Sigmoid colon (tissue), 6 donors: ENCODE measurements at regions not wholly inside any gene's neighbourhood (a gene's known extent, or its start where the extent isn't known, plus 50 kb on each side); places are given as distances from the start of the nearest gene placed in this dataset.
"Not testable (repeated sequence)": the region's sequence is repeated elsewhere in the genome, so short reads cannot be mapped to it uniquely, and the experiment has no call there.

Experiments
- DNase-seq: peaks from one replicate; pipeline ENCODE4 v3.0.0-alpha.2; 2019
- H3K27ac ChIP-seq, 4 donors: fragments of 200-600 bp; sonication (generic); one replicate each; pipeline ENCODE4 v1.5.1; 2016 to 2019; ENCODE audit warnings: mild to moderate bottlenecking in 1 of 4
- H3K27me3 ChIP-seq, 3 donors: fragments of 200-600 bp; sonication (generic); one replicate each; pipeline ENCODE4 v1.5.1; 2019; ENCODE audit warnings: mild to moderate bottlenecking in 1 of 3
- H3K36me3 ChIP-seq, 4 donors: fragments of 200-600 bp; sonication (generic); one replicate each; pipeline ENCODE4 v1.5.1; 2016 to 2019
- H3K4me1 ChIP-seq, 4 donors: fragments of 200-600 bp; sonication (generic); one replicate each; pipeline ENCODE4 v1.5.1; 2017 to 2019
- H3K4me3 ChIP-seq, 4 donors: fragments of 200-600 bp; sonication (generic); one replicate each; pipeline ENCODE4 v1.5.1; 2017 to 2019; ENCODE audit warnings: mild to moderate bottlenecking in 2 of 4, moderate library complexity in 1 of 4
- H3K9me3 ChIP-seq, 4 donors: fragments of 200-600 bp in 3 of 4; sonication (generic) in 3 of 4; one replicate each; pipeline versions ENCODE4 v1.5.1 to v1.6.1; 2013 to 2019
- EP300 ChIP-seq, 4 donors: sonication (generic); formaldehyde crosslinking; IDR thresholded peaks; one replicate each; pipeline ENCODE4 v1.6.1; 2017; ENCODE audit warnings: antibody characterized with exemption in 4 of 4
- POLR2A ChIP-seq, 2 donors: fragments of 450-650 bp; IDR thresholded peaks; one replicate each; pipeline ENCODE4 v1.6.1; 2016; ENCODE audit warnings: antibody characterized with exemption in 2 of 2, mild to moderate bottlenecking in 2 of 2, moderate library complexity in 2 of 2
- POLR2AphosphoS5 ChIP-seq, 4 donors: sonication (generic); formaldehyde crosslinking; IDR thresholded peaks; one replicate each; pipeline ENCODE4 v1.6.1; 2017; ENCODE audit warnings: antibody characterized with exemption in 4 of 4
- WGBS, 2 donors: extraction: QIAGEN DNeasy Blood & Tissue Kit; methylation state at CpG; one replicate each; pipeline ENCODE4 v1.1.7; 2013; 5-methylcytosine and 5-hydroxymethylcytosine counted together
- intact Hi-C: fragments of 100-400 bp; cut with DNase I; formaldehyde crosslinking; loops from one replicate; pipeline ENCODE4 v1.15.1; 2023
- TF ChIP-seq, protein P1 (sequence below), 4 experiments: fragments of 450-650 bp in 3 of 4; fragments of 200-600 bp in 1 of 4; IDR thresholded peaks; one replicate each; pipeline ENCODE4 v1.5.1; 2016 to 2019; ENCODE audit warnings: antibody characterized with exemption in 4 of 4, mild to moderate bottlenecking in 3 of 4, moderate library complexity in 2 of 4
- donor health status: healthy with polysubstance abuse.
- donor health status: healthy.

DNA sequence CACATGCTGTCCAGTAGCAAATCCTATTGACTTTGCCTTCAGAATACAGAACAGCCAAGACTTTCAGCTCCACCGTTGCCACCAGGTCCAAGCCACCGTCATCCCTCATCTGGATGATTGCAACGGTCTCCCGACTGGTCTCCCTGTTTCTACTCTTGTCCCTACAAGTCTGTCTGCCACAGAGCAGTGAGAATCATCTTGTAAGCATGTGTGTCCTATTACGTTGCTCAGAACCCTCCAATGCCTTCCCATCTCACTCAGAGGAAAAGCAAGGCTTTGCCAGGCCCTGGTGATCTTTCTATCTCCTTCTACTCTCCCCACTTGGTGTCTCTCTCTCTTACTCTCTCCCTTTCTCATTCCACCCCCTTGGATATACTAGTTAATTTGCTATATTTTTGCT lies 76.7 kb upstream of the GDNF start:
- 82 to 90% methylated on average over 5 of the region's 5 CpGs for WGBS, 2 donors

DNA sequence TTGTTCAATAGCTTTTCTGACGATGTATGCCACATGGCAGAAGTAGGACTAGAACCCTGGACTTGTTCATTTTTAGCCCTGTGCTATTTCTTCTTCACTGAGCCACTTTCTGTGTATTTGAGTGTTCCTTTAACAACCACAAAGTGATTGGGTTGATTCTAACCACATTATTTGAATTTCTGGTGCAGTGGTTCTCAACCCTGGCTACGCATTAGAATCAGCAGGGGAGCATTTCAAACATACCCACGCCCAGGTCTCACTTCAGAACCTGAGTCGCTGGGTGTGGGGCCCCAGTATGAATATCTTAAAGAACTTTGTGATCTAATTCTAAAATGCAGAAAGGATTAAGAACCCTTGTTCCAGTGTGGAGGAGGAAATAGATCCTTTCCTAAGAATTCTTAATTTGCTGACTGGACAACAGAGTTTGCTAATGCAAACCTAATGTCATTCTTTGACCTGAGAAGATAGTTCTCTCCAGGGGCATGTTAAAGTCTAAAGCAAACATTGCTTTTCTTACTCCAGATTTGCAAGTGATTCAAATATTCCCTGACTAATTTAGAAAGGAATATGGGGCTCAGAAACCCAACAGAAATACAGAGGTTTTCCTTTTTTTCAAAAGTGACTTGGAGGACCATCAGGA lies 75.4 kb upstream of the GDNF start:
- TF ChIP-seq EP300 (IDR thresholded peaks at IDR 0.05): no peak
- TF ChIP-seq POLR2A (IDR thresholded peaks at IDR 0.05): no peak
- TF ChIP-seq POLR2AphosphoS5 (IDR thresholded peaks at IDR 0.05): no peak
- TF ChIP-seq, protein P1, sequence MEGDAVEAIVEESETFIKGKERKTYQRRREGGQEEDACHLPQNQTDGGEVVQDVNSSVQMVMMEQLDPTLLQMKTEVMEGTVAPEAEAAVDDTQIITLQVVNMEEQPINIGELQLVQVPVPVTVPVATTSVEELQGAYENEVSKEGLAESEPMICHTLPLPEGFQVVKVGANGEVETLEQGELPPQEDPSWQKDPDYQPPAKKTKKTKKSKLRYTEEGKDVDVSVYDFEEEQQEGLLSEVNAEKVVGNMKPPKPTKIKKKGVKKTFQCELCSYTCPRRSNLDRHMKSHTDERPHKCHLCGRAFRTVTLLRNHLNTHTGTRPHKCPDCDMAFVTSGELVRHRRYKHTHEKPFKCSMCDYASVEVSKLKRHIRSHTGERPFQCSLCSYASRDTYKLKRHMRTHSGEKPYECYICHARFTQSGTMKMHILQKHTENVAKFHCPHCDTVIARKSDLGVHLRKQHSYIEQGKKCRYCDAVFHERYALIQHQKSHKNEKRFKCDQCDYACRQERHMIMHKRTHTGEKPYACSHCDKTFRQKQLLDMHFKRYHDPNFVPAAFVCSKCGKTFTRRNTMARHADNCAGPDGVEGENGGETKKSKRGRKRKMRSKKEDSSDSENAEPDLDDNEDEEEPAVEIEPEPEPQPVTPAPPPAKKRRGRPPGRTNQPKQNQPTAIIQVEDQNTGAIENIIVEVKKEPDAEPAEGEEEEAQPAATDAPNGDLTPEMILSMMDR (IDR thresholded peaks at IDR 0.05): no peak
- no peaks in the 10 kb centered on the region for H3K36me3 ChIP-seq
- no peak overlapping the region for H3K27ac ChIP-seq
- 78 to 80% methylated on average over 4 of the region's 4 CpGs for WGBS, 2 donors
- no peak for DNase-seq
- H3K4me3 ChIP-seq: no peak overlapping the region
- no peaks in the 10 kb centered on the region for H3K9me3 ChIP-seq
- H3K4me1 ChIP-seq: peaks cover 0 to 4% (median 0%) of the 10 kb centered on the region in 4 donors
- intact Hi-C loops: no loop called here
- no peaks in the 10 kb centered on the region for H3K27me3 ChIP-seq

More for the DNA sequence above, 76.7 kb upstream of the GDNF start:
- Histone ChIP-seq H3K4me3 (no peak overlapping the region), H3K36me3 (no peaks in the 10 kb centered on the region), H3K27me3 (no peaks in the 10 kb centered on the region), H3K27ac (no peak overlapping the region), H3K4me1 (peaks cover 0 to 4% (median 0%) of the 10 kb centered on the region in 4 donors), H3K9me3 (no peaks in the 10 kb centered on the region)
- DNase-seq: no peak
- intact Hi-C loops: no loop called here
- TF ChIP-seq POLR2A (IDR thresholded peaks at IDR 0.05) (no peak), POLR2AphosphoS5 (IDR thresholded peaks at IDR 0.05) (no peak), EP300 (IDR thresholded peaks at IDR 0.05) (no peak)
- TF ChIP-seq, protein P1 (IDR thresholded peaks at IDR 0.05): no peak

DNA sequence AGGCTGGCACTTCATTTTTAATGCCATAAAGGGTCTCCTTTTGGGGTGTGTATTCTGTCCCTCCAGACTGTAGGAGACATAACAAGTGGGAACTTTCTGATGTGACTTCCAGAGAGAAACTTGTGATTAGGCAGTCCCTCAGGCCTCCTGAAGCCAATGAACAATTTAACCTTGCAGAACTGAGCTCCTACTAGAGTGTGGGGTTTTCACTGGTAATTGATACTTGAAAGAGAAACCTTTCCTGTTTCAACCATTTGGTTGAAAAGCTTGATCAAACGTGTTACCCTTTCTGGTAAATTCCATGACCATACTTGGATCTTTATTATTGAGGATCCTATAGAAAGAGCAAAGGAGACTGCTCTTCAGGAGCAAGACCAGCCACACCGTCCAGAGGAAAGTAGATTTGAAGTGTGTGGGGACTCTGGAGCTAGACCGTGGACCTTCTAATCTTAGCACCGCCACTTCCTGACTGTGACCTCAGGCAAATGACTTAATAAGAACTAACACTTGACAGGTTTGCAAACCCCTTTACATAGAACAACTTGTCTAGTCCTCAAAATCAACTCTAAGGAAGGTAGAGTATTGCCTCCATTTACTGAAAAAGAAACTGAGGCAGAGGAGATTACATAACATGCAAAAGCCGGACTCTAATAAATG lies 69.9 kb upstream of the GDNF start:
- H3K27ac ChIP-seq, H3K36me3 ChIP-seq, H3K27me3 ChIP-seq, DNase-seq, H3K4me3 ChIP-seq, H3K4me1 ChIP-seq, H3K9me3 ChIP-seq, intact Hi-C loops: not testable (repeated sequence)
- 32 to 56% methylated on average over 4 of the region's 5 CpGs for WGBS, 2 donors

DNA sequence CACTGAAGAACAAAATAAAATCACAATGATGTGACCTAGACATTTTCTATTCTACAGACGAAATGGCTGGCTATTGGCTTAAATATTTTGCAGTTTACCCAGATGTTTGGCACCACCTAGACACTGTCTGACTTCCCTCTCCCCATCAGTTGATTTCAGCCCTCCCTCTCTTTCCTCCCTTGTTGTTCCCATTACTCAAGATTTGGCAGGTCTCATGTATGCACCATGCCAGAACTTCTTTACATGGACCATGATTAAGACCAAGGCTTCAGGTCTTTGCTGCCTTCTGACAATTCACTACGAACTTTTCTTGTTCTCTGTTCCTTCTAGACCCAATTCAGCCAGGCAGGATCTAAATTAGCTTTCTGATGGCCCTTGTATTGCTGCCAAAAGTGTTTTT lies 66.6 kb upstream of the GDNF start:
- Histone ChIP-seq H3K27ac (no peak overlapping the region), H3K27me3 (no peaks in the 10 kb centered on the region), H3K4me3 (no peak overlapping the region), H3K4me1 (no peaks in the 10 kb centered on the region), H3K9me3 (no peaks in the 10 kb centered on the region), H3K36me3 (no peaks in the 10 kb centered on the region)
- no peak for DNase-seq
- WGBS, 2 donors: 45 to 68% methylated on average over 2 of the region's 2 CpGs
- TF ChIP-seq, protein P1 (IDR thresholded peaks at IDR 0.05): no peak
- TF ChIP-seq POLR2AphosphoS5 (IDR thresholded peaks at IDR 0.05) (no peak), POLR2A (IDR thresholded peaks at IDR 0.05) (no peak), EP300 (IDR thresholded peaks at IDR 0.05) (no peak)
- intact Hi-C loops: no loop called here

DNA sequence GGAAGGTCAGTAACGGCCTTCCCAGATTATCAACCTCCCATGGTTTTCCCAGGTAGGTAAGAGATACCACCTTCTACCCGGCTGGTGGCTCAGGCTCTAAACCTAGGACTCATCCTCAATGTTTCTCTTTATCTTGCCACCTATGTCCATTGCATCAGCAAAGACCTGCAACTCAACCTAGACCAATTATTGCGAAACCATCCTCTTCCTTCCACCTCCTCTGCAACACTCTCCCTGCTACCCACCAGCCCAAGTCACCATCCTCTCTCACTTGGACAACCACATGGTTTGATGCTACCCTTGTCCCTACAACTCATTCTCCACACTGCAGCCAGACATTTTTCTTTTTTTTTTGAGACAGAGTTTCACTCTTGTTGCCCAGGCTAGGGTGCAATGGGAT lies 65.4 kb upstream of the GDNF start:
- intact Hi-C loops: no loop called here
- Histone ChIP-seq H3K4me3 (no peak overlapping the region), H3K4me1 (peaks cover 0 to 6% (median 4%) of the 10 kb centered on the region in 4 donors), H3K27me3 (no peaks in the 10 kb centered on the region), H3K27ac (no peak overlapping the region), H3K9me3 (no peaks in the 10 kb centered on the region), H3K36me3 (no peaks in the 10 kb centered on the region)
- no peak for DNase-seq
- TF ChIP-seq POLR2AphosphoS5 (IDR thresholded peaks at IDR 0.05): no peak
- TF ChIP-seq POLR2A (IDR thresholded peaks at IDR 0.05): no peak
- TF ChIP-seq, protein P1 (IDR thresholded peaks at IDR 0.05): no peak
- TF ChIP-seq EP300 (IDR thresholded peaks at IDR 0.05): no peak
- WGBS, 2 donors: 83 to 90% methylated on average over 3 of the region's 3 CpGs
